NCI-H1417 treated with DMSO at 0.1 percent for 48 hours (cell line): ENCODE measurements at regions not wholly inside any gene's neighbourhood (a gene's known extent, or its start where the extent isn't known, plus 50 kb on each side); places are given as distances from the start of the nearest gene placed in this dataset.

ENCODE experiments used
- DNase-seq: peaks from one replicate; lab custom pipeline; 2025; lab: John Stamatoyannopoulos, UW

DNA sequence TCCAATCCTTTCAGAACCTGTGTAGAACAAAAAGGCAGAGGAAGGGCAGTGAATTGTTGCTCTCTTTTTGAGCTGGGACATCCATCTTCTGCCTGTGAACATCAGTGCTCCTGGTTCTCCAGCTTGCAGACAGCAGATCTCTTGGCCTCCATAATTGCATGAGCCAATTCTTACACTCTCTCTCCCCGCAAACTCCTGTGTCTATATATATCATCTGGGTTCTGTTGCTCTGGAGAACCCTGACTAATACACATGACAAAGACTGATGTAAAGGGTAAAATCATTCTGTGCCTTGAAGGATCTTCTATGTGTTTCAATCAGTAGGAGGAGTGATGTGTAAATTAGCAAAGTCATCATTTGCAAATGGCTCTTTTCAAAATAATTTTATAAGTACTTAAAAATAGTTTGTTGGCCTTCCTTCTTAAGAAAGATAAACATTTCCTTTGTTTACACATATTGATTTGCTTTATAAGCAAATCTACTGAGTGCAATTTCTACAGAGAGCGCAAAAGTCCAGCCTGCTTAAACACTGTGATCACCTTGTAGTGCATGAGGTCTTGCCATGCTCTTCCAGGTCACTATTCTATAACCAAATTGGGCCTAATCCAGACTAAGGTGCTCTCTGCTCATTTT is 154.9 kb upstream of the ANKRD28 start:
- no peak for DNase-seq

DNA sequence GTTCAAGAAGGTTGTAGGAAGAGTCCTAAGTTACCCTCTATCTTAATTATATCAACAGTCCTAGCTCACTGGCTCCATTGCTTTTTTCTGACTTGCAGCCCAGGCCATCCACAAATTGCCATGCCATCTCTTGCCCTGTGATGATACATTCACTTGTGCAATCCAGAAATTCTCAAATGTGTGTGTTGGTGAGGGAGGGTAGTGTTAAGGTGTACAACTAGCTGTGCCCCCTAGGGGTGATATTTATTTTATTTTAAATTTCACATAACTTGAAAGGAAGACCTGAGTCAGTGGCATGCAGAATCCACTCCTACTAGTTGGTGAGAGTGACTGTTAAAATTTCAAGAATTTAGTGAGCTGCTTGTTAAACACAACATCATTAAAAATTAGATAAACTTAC is 156.1 kb upstream of the ANKRD28 start:
- no peak for DNase-seq

DNA sequence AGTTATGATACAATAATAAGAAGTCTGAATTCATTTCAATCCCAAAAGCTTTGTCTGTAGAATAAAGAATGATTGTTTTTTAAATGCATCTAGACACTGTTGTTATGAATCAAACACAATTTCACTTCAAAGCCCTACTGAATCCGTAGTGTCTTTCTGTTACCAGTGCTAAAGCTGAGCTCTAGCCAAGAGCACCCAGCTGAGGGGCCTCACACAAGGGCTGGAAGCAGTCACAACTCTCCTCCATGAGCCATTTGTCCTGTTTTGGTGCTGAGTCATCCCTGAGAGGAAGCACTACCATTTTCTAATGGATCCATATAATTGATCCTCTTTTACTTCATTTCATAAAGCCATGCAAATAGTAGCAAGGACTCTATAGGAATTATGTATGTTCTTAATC is 158.2 kb upstream of the ANKRD28 start:
- DNase-seq, result no peak

DNA sequence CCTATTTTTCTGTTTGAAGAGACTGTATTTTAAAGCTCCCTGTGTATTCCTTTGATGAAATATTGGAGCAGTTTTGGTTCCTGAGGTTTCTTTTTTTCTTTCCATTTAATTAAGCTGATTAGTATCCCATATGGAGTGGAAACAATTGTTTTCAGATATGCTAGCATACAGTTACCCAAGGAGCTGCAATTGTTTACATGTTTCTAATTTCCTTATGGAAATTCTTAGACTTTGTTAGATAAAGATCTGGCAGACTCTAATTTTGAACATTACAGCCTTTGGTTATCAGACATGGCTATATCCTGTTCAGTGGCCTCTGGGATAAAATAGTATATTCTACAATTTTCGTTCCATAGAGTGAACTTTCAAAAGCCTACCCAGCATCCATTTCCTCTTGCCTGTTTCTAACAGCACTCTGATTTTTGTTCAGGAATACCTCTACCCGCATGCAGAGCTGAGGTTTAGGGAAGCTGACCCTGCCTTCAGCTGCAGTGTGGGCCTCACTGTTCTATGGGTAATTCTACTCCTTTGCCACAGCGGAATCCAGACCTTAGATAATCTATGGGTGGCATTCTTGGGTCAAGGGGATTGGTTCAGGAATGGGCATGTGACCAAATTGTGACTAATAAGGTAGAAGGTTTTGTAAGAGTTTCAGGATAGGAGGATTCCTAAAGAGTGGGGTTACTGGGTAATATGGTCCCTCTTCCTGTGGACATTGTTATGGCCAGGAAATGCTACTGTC is 161.1 kb upstream of the ANKRD28 start:
- no peak for DNase-seq

DNA sequence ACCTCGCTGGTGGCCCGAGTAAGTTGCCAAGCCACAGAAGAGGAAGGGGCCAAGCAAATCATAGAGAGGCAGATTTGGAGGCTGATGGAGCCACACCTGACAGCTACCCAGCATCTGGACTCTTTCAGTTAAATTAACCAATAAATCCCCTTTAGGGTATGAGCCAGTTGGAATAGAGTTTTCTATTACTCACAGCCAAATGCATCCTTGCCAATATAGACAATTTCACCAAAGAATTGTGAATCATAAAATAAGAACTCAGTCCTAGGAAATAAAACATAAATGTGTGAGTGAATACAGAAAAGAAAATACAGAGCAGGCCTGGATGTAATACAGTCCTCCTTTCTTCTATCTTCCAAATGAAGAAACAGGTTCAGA is 161.6 kb upstream of the ANKRD28 start:
- DNase-seq, result no peak

DNA sequence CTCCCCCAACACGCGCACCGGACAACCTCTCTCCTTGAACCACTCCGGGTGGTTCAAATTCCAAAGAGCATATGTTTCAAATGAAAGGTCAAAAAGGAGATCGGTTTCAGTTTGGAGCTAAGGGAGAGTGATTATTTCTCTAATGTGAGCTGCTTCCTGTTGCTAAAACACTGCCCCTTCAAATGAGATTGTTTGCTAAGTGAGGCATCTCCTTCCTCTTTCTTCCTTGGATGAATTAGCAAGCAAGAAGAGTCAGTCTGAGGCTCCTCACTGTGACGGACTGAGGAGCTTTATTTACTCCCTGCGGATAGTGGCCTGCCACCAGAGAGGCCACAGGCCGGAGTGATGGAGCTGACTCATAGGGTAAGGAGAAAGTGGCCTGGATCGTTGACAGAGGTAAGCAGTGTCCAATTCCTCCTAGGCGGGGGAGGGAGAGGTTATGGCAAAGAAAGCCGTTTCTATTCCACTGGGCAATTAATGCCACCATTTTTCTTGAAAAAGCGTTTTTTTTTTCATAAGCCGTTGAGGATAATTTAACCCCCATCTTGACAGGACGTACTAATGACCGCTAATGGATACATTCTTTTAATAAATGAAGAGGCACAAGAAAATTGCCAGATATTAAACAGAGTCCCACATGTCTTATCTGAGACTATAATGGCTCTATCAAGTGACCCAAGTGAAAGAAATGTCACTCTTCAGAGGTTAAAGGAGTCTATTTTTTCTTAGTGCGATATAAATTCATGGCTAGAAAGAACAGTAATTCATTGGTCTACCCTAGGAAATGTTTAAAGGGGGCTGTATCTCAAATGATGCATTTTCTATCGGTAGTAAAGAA is 167.0 kb upstream of the ANKRD28 start:
- DNase-seq, result no peak

- no peak for DNase-seq
Measured at GRCh38 chr3:15967577-15967976, 169.8 kb upstream of the ANKRD28 start.

GRCh38 chr3:15969874-15970640 is 172.3 kb upstream of the ANKRD28 start:
- DNase-seq, result no peak

DNA sequence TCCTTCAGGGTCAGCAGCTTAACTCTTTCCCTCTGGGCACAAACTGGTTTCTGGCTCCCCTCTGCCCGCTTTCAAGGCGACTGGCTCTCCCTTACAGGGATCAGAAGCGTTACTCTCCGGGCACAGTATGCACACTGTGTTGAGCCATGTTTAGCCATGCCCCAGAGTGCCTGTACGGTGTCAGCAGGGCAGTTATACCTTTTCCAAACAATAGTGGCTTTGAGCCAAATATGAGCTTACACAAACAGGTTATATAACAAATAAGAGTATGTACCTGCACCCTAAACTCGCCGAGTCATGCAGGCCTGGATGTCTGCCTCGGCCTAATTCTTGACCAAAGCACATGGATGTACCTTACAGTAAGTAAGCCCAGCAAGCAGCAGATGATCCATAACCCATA is 175.6 kb upstream of the ANKRD28 start:
- no peak for DNase-seq

DNA sequence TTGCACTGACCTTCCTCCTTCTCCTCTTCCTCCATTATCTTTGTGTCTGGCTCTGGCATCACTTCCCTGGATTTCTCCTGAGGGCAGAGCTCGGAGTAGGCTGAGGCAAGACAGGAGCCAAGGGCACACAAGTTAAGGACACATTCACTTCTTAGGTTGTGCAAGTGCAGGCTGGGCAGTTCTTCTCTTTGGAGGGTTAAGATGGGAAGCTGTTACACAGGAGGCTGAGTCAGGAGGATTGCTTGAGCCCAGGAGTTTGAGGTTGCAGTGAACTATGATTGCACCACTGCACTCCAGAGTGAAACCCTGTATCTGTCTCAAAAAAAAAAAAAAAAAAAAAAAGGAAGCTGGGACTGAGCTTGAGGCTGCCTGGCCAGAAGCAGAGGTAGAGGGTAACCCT is 176.2 kb upstream of the ANKRD28 start:
- no peak for DNase-seq

DNA sequence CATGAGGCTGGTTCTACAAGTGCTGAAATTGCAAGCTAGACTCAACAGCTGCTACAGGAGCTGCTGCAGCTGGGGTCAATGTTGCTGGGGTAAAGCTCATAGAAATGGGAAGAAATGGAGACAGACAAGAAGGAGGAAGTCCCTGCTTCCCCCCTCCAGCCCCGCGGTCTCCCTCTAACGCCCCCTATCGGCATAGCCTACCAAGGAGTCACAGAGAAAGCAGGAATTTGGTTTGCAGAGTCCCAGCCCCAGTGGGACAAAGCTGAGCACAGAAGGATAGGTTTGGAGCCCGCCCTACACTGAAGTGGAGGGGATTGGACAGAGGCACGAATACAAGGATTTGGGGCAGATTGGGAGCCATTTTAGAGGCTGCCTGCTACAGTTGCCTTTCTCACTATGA is 176.9 kb upstream of the ANKRD28 start:
- no peak for DNase-seq

DNA sequence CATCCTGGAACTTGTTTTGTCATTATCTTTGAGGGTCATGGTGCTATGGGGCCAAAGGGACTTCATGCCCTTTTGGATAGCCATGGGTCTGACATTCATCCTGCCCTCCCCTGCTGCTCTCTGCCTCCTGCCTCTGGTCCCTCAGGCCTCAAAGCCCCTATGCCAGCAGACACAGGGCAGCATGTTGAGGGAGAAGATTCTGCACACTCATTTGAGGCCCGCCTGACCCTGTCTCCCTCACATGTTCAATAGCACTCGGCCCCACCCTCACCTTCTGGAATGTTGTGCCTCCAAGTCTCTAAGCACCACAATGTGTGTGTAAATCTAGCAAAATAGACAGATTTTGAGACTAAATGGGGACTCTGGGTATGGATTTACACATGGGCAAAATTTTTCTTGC is 178.7 kb upstream of the ANKRD28 start:
- DNase-seq, result no peak

GRCh38 chr3:15977090-15977489 is 179.3 kb upstream of the ANKRD28 start:
- DNase-seq, result no peak

- DNase-seq, result no peak
Measured at GRCh38 chr3:15977598-15978232, 179.9 kb upstream of the ANKRD28 start.

GRCh38 chr3:15978801-15979200 is 181.0 kb upstream of the ANKRD28 start:
- DNase-seq, result no peak

GRCh38 chr3:15979495-15979894 is 181.7 kb upstream of the ANKRD28 start:
- DNase-seq, result no peak

DNA sequence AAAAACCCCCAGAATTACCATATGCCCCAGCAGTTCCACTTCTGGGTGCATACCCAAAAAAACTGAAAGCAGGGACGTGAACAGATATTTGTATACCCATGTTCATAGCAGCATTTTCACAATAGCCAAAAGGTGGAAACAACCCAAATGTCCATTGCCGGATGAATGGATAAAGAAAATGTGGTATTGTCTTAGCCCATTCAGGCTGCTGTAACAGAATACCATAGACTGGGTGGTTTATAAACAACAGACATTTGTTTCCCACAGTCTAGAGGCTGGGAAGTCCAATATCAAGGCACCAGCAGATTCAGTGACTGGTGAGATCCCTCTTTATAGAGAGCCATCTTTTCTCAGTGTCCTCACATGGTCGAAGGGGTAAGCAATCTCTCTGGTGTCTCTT is 182.1 kb upstream of the ANKRD28 start:
- DNase-seq, result no peak

DNA sequence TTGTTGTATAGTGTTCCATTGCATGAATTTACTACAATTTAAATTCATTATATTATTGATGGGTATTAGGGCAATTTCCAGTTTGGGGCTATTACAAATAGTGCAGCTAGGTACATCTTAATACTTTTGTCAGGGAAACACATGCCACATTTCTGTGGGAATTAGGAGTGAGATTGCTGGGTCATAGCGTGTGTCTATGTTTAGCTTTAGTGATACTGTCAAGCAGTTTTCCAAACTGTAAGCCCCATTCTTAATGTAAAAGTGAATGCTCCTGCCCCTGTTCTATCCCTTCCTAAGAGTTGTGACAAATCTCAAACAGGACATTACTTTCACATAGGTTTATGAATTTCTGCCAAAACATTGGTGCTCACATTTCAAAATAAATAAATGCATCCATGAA is 184.5 kb upstream of the ANKRD28 start:
- no peak for DNase-seq

GRCh38 chr3:15982667-15983196 is 185.0 kb upstream of the ANKRD28 start:
- no peak for DNase-seq

DNA sequence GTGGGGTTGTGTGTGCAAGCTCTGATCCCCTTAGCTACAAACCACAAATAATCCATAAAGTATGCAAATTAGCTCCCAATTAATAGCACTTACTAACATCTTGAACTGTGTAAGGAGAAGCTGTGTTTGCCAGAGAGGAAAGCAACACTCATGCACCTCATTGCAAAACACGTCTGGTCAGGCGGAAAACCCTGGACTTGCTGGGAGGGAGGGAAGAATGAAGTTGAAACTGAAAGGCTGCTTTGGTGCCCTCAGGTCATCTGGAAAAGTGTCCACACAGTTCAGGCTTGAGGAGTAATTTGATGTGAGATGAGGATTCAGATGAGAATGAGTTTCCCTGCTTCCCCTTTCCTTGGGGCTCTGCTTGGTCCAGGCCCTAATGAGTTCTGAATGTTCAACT is 185.5 kb upstream of the ANKRD28 start:
- DNase-seq, result no peak

GRCh38 chr3:15983693-15984092 is 185.9 kb upstream of the ANKRD28 start:
- no peak for DNase-seq

- no peak for DNase-seq
Measured at GRCh38 chr3:15989419-15989818, 185.1 kb upstream of the GALNT15 start.
